Stimulated activated CD4-positive, alpha-beta T cell treated with anti-CD3 and anti-CD28 coated beads, TNF-alpha, amount 100 ng/mL, for 24 hours (primary cell): ENCODE measurements at regions not wholly inside any gene's neighbourhood (a gene's known extent, or its start where the extent isn't known, plus 50 kb on each side); places are given as distances from the start of the nearest gene placed in this dataset.

Source experiments
- DNase-seq, 3 experiments: peaks; one replicate each; pipeline ENCODE4 v3.0.0-alpha.2; 2020; ENCODE audit warnings: low read depth in 3 of 3

- no peak for DNase-seq
These were observed 278.7 kb upstream of the KCNMB2 start for GRCh38 chr3:178257491-178257890.

DNA sequence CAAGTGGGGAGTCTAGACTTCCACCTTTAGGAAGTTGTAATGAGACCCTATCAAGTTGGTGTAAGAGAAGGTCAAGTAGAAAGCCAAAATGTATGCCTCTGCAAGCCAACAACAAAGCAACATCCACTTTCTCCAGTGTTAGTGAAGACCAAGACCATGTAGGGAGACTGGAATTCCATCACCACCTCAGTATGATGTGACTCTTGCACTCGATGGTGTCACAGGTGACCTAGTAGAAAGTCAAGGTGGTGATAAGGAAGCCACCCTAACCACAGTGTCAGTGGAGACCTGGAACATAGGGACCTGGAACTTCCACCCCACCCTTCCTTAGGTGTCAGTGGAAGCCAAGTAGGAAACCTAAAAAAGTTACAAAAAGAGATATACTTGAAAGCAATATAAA, 278.1 kb upstream of the KCNMB2 start:
- DNase-seq: no peak

GRCh38 chr3:178259703-178260102, 276.5 kb upstream of the KCNMB2 start:
- DNase-seq: no peak

GRCh38 chr3:178260887-178261565, 275.2 kb upstream of the KCNMB2 start:
- no peak for DNase-seq

DNA sequence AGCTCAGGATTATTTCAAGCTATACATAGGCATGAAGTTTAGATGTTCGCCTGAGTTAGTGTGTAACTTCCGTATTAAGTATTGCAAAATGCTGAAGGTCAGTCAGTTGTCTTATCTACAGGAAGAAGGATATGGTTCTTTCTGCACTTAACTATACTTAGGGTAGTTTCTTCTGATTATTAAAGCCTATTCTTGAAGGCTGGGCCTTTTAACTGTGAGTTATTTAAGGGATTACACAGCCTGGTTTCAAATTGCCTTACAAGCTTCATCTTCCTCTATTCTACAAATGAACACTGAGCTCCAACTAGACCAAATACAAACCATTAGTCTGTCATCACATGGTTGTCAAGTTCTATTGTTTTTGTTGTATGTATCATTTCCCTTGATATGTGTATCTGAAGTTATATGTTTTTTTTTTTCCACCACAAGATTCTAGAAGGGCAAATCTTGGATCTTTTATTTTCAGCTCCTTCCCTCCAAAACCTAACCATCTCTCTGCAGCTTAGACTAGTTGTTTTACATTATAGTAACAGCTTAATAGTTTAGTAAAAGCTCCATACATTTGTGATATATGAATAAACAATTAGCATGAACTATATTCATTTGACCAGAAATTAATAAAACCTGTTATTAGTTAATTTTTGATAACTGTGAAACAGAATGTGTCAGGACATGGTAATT, 272.9 kb upstream of the KCNMB2 start:
- DNase-seq: no peak

- no peak for DNase-seq
These were observed 268.9 kb upstream of the KCNMB2 start for GRCh38 chr3:178267158-178267844.

- DNase-seq: no peak
These were observed 265.4 kb upstream of the KCNMB2 start for GRCh38 chr3:178270838-178271237.

DNA sequence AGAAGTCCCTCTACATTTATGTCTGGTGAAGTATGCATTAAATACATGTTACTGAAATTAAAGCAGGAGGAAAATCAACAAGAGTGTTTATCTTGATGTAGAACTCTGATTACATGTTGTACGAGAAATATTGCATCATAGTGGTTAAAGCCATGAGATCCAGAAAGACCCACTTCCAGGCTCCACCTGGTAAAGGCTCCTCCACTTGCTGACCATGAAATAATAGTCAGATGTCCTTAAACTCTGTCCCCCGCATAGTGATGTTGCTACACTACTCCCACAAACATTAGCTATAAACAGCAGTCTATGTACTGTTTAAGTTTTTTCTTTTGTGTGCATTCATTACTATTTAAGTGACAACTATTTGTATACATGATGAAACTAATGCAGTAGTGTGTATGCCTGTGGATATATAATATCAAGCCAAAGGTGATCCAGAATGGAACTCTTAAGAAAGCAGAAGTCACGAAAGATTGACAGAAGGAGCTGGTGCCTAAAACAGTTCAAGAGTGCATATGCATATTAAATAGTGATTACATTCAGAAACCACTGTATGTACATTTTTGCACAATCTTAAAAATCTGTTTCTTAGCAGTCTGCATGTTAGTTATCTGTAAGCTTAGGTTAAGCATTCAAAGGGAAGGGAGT, 264.4 kb upstream of the KCNMB2 start:
- no peak for DNase-seq

GRCh38 chr3:178272841-178273240, 263.4 kb upstream of the KCNMB2 start:
- no peak for DNase-seq

GRCh38 chr3:178274711-178275110, 261.5 kb upstream of the KCNMB2 start:
- no peak for DNase-seq

DNA sequence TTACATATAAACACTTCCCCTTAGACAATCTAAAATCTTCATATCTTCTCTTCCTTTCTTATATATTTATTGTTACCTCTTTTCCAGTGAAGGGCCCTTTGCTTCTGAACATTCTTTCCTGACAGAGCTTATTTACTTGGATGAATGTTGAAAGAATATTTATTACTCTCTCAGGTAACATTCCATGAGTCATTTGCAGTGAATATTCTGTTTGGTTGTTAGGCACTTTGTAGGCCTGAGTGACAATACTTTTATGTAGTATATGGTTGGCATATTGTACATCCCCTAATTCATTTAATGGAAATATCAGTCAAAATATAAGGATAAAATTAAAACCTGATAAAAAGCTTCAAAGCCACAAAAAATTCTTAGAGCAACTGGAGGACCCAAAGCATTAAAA, 260.9 kb upstream of the KCNMB2 start:
- DNase-seq: no peak

- DNase-seq: no peak
These were observed 260.4 kb upstream of the KCNMB2 start for GRCh38 chr3:178275793-178276192.

- DNase-seq: no peak
These were observed 258.6 kb upstream of the KCNMB2 start for GRCh38 chr3:178277605-178278004.

DNA sequence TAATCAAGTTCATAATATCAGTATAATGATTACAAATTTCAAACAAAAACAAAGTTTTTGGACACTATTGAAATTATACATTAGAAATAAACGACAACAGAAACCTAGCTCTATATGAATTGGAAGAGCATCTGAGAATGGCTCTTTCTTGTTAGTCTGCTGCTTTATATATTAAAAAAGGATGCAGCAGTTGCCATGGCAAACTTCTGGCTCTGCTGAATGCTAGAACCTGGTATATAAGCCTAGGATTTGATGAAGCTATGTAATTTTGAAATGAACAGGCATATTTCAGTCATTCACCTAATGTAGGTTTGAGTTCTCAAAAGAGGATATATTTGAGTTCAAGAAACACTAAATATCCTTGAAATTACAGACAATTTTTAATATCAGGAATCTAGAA, 252.7 kb upstream of the KCNMB2 start:
- no peak for DNase-seq

DNA sequence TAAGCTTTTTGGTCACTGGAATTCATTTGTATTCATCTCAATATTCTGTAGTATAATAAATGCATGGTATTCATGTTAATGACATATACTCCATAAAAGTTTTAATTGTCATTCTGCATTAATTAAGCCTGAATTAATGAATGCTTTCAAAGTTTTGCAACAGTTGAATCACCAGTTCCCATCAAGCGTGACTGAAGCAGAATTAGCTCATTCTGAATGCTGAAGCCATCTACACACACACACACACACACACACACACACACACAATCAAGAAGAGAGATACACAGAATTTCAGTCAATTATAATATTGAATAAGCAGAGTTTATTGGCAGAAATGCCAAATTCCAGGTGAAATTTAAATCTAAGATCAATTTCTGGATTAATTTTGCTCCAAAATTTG, 252.1 kb upstream of the KCNMB2 start:
- no peak for DNase-seq

GRCh38 chr3:178288074-178288473, 248.2 kb upstream of the KCNMB2 start:
- no peak for DNase-seq

DNA sequence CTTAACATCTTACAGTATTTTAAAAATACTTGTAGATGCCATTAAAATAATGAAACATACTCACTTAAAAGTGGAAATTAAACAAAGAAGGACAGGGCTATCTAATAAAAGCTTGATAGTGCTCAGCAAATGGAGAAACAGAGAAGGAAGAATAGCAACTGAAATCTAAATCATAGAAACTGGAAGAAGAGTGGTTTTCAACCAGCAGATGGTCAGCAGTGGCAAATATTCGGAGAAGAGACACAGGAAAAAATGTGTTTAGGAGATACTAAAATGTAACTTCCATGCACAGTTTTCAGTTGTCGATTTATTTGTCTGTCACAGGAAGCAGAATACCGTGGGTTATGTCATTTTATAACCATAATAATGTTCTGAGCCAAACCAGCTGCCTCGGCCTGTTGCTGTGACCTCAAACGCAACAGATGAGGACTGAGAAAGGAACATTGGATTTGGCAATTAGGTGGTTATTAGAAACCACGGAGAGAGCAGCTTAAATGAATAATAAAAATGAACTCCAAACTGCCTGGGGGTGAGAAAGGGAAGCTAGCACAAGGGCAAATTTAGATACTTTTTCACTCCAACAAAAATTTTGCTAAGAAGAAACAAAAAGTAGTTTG, 246.6 kb upstream of the KCNMB2 start:
- DNase-seq: no peak

DNA sequence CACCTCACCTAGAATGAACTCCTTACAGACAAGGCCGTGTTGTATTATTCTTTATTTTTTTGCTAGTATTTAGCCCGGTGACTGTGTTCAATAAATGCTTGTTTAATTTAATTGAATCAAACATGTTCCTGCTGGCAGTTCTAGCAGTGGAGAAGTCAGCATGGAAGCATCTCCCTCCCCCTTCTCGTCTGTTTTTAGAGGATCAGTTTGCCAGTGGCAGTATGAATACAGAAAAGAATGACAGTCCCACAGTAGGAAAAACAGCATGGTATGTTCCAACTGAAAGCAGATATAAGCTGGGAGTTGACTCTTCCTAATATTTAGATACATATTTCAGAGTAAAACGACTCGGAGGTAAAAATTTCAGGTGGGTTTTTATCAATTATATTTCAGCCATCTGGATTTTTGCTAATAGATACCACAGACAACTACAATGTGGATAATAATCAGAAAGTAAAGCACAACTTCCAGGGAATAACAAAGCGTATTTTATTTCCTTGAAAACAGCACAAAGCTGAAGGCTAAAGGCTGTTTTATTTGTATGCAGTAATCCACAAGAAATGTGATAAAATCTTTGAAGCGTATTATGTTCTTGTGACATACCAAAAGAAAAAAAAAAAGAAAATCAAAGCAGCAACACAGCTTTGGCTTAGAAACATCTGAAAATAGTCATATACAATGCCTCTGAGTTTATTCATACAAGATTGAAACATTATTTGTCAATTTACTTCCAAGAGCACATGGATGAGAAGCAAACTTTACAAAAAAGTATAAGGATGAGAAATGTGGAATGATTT, 244.5 kb upstream of the KCNMB2 start:
- DNase-seq: no peak

DNA sequence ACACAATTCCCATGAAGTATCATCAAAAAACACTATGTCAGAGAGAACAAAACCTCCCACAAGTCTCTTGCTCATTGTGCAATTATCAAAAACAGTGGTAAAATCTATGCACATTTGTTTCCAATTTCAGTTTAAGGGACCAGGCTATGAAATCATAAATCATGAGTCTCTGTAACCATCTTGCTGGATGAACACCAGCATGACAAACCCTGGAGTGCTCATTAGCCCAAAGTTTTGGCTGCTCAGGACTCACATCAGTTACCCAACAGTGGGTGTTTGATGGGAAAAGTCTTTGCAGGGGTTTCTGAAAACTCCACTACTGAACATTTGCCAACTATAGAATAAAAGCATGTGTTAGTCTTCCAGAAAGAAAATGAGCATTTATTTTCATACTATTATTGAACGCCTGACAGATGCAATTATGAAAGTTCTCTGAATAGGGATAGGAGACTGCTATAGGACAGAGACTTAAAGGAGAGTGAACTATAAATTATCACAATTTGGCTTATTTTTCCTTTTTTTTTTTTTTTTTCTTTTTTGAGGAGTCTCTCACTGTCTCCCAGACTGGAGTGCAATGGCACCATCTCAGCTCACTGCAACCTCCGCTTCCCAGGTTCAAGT, 240.8 kb upstream of the KCNMB2 start:
- DNase-seq: no peak

DNA sequence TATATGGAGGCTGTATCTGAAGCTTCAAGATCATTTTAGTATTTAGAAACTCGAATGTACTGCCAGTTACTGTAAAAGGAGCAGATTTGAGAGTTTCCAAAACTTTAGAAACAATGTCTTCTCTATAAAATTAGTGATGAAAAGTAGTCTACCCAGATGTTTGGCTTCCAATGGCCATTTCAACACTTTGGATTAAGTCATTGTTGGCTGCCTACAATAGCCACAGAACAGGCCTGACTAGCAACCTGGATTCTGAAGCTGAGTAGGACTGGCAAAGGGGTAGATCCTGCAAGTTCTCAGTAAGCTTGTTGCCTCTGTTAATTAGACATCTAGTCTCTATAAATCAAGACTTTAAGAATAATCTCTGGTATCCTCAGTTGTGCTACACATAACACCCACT, 239.0 kb upstream of the KCNMB2 start:
- no peak for DNase-seq

DNA sequence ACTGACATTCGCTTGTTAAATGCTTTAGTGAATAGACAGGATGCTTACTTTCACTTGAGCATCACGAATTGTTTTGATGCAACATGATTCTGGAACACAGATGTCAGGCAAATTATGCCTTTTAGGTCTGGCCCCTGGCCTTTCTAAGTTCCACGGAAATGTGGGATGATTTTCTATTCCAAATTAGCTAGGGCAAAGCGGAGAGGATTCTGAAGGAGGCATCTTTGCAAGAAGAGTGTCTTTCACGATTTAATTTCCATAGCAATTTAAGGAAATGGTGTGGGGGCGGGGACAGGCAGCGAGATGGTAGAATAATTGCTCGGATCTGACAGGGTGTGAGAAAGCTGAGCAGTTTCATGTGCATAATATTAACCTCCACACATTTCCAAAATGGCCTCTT, 238.5 kb upstream of the KCNMB2 start:
- DNase-seq: no peak
